Stimulated activated CD4-positive, alpha-beta T cell treated with anti-CD3 and anti-CD28 coated beads, Interleukin-4, amount 100 ng/mL, for 48 hours (primary cell): ENCODE measurements at regions not wholly inside any gene's neighbourhood (a gene's known extent, or its start where the extent isn't known, plus 50 kb on each side); places are given as distances from the start of the nearest gene placed in this dataset.
"Not testable (repeated sequence)": the region's sequence is repeated elsewhere in the genome, so short reads cannot be mapped to it uniquely, and the experiment has no call there.

Experiments used
- DNase-seq, 2 donors: peaks; one replicate each; pipeline ENCODE4 v3.0.0-alpha.2; 2020; ENCODE audit warnings: low read depth in 2 of 2

- DNase-seq, result not testable (repeated sequence)
These were observed 55.9 kb upstream of the ACSM6 start for GRCh38 chr10:95137990-95138625.

GRCh38 chr10:95134490-95134889, 59.5 kb upstream of the ACSM6 start:
- DNase-seq, result no peak

GRCh38 chr10:95133997-95134396, 60.0 kb upstream of the ACSM6 start:
- no peak for DNase-seq

GRCh38 chr10:95133016-95133752, 60.9 kb upstream of the ACSM6 start:
- peak; percentile 61 to 76 for DNase-seq

GRCh38 chr10:95130429-95130828, 61.1 kb upstream of the CYP2C8 start:
- DNase-seq, result not testable (repeated sequence)

- DNase-seq, result no peak
These were observed 56.3 kb upstream of the CYP2C8 start for GRCh38 chr10:95125582-95125981.

GRCh38 chr10:95122736-95123135, 53.4 kb upstream of the CYP2C8 start:
- DNase-seq, result no peak

- DNase-seq, result no peak
These were observed 52.6 kb upstream of the CYP2C8 start for GRCh38 chr10:95121904-95122303.
